ENCODE measurements at regions not wholly inside any gene's neighbourhood (a gene's known extent, or its start where the extent isn't known, plus 50 kb on each side); places are given as distances from the start of the nearest gene placed in this dataset.

DNA sequence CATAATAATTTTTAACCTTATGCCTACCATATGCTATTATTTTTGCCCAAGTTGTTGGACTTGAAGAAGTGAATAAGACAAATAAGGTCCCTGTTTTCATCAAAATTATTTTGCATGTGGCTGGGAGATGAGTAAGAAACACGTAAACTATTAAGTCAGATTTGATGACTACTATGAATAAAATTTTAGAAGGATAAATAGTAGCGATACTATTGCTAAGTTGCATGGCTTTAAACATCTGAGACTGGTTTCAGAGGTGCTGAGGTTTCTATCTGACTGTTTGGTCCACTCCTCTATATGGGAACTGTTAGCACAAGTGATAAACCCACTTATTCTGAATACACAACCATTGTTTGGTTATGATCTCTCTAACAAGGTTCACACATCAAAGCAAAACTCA lies 674.3 kb upstream of the MDGA2 start:
- no peak overlapping the region for H3K4me2 ChIP-seq (replicated peaks; ENCODE audit: low read depth, low read length, poor library complexity, severe bottlenecking)
- ChIA-PET CTCF (no interaction called here), POLR2A (no interaction called here)
- H4K20me1 ChIP-seq (ENCODE audit: control insufficient read depth, insufficient read depth, low read length, poor library complexity, severe bottlenecking) = no peaks in the 10 kb centered on the region
- H3K4me3 Mint-ChIP-seq = no peak overlapping the region
- H3K27ac ChIP-seq (ENCODE audit: low read length in 2 of 2) = no peak overlapping the region
- no peaks in the 10 kb centered on the region for H3K27me3 ChIP-seq (replicated peaks in 1 of 4; ENCODE audit: control extremely low read depth in 1 of 4, control insufficient read depth in 3 of 4, insufficient read depth in 4 of 4, low read length in 3 of 4)
- H3K27ac Mint-ChIP-seq = no peak overlapping the region
- no peak for DNase-seq
- no CpG with 5 or more reads among the region's 2 CpGs for WGBS (ENCODE audit: insufficient coverage)
- H3K9ac ChIP-seq (ENCODE audit: low read length) = no peak overlapping the region
- no peak overlapping the region for H3K4me3 ChIP-seq (ENCODE audit: control extremely low read depth in 1 of 5, extremely low read depth in 1 of 5, insufficient read depth in 1 of 5, low read depth in 2 of 5, low read length in 4 of 5)
- H3K9me3 ChIP-seq (ENCODE audit: control extremely low read depth in 1 of 3, control insufficient read depth in 2 of 3, insufficient read depth in 1 of 3, low read length in 2 of 3) = no peaks in the 10 kb centered on the region
- no peaks in the 10 kb centered on the region for H3K79me2 ChIP-seq (ENCODE audit: control insufficient read depth, insufficient read depth, low read length)
- no peaks in the 10 kb centered on the region for H3K27me3 Mint-ChIP-seq
- no peaks in the 10 kb centered on the region for H3K4me1 Mint-ChIP-seq
- no peaks in the 10 kb centered on the region for H3K9me3 Mint-ChIP-seq (ENCODE audit: insufficient read depth)
- no peak for TF ChIP-seq CTCF (IDR thresholded peaks at IDR 0.05)
- no peak for TF ChIP-seq EZH2 (IDR thresholded peaks at IDR 0.05; ENCODE audit: borderline replicate concordance, insufficient read depth, low read depth, low read length, poor library complexity, severe bottlenecking)
- no peak for ATAC-seq (ENCODE audit: low read depth)
- no peak overlapping the region for H2AFZ ChIP-seq (ENCODE audit: insufficient read depth, low read depth, low read length, poor library complexity, severe bottlenecking)
- intact Hi-C loops (cut with micrococcal nuclease) = no loop called here
- no peaks in the 10 kb centered on the region for H3K36me3 ChIP-seq (replicated peaks in 1 of 2; ENCODE audit: control extremely low read depth in 1 of 2, control insufficient read depth in 1 of 2, extremely low read depth in 1 of 2, insufficient read depth in 2 of 2, low read length in 1 of 2)
- H3K4me1 ChIP-seq (ENCODE audit: control insufficient read depth in 2 of 2, insufficient read depth in 2 of 2, low read length in 2 of 2) = no peaks in the 10 kb centered on the region

DNA sequence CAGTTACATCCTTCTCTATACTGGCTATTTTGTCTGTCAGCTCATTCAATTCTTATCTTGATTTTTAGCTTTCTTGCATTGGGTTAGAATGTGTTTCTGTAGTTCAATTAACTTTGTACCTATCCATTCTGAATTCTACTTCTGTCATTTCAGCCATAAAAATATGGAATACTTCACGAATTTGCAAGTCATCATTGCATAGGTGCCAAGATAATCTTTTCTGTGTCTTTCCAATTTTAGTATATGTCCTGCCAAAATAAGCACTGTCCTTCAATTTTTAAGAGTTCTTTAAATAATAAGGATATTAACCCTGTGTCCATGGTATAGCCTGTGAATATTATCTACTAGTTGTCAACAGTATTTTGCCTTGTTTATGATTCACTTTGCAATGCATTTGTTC lies 665.7 kb upstream of the MDGA2 start:
- Histone ChIP-seq H4K20me1 (ENCODE audit: control insufficient read depth, insufficient read depth, low read length, poor library complexity, severe bottlenecking) (no peaks in the 10 kb centered on the region), H3K4me2 (replicated peaks; ENCODE audit: low read depth, low read length, poor library complexity, severe bottlenecking) (no peak overlapping the region), H3K4me1 (ENCODE audit: control insufficient read depth in 2 of 2, insufficient read depth in 2 of 2, low read length in 2 of 2) (no peaks in the 10 kb centered on the region), H3K9me3 (ENCODE audit: control extremely low read depth in 1 of 3, control insufficient read depth in 2 of 3, insufficient read depth in 1 of 3, low read length in 2 of 3) (peaks cover 0 to 3% (median 0%) of the 10 kb centered on the region in 3 donors), H3K27ac (ENCODE audit: low read length in 2 of 2) (no peak overlapping the region), H3K9ac (ENCODE audit: low read length) (no peak overlapping the region), H3K27me3 (replicated peaks in 1 of 4; ENCODE audit: control extremely low read depth in 1 of 4, control insufficient read depth in 3 of 4, insufficient read depth in 4 of 4, low read length in 3 of 4) (no peaks in the 10 kb centered on the region), H2AFZ (ENCODE audit: insufficient read depth, low read depth, low read length, poor library complexity, severe bottlenecking) (no peak overlapping the region), H3K36me3 (replicated peaks in 1 of 2; ENCODE audit: control extremely low read depth in 1 of 2, control insufficient read depth in 1 of 2, extremely low read depth in 1 of 2, insufficient read depth in 2 of 2, low read length in 1 of 2) (no peaks in the 10 kb centered on the region), H3K4me3 (ENCODE audit: control extremely low read depth in 1 of 5, extremely low read depth in 1 of 5, insufficient read depth in 1 of 5, low read depth in 2 of 5, low read length in 4 of 5) (no peak overlapping the region), H3K79me2 (ENCODE audit: control insufficient read depth, insufficient read depth, low read length) (no peaks in the 10 kb centered on the region)
- intact Hi-C loops (cut with micrococcal nuclease) = no loop called here
- no peak overlapping the region for H3K4me3 Mint-ChIP-seq
- no peaks in the 10 kb centered on the region for H3K27me3 Mint-ChIP-seq
- POLR2A ChIA-PET = no interaction called here
- H3K9me3 Mint-ChIP-seq (ENCODE audit: insufficient read depth) = peaks cover 1% of the 10 kb centered on the region
- no peak for TF ChIP-seq CTCF (IDR thresholded peaks at IDR 0.05)
- TF ChIP-seq EZH2 (IDR thresholded peaks at IDR 0.05; ENCODE audit: borderline replicate concordance, insufficient read depth, low read depth, low read length, poor library complexity, severe bottlenecking) = no peak
- H3K27ac Mint-ChIP-seq = no peak overlapping the region
- ATAC-seq (ENCODE audit: low read depth) (no peak), DNase-seq (no peak)
- CTCF ChIA-PET = no interaction called here
- H3K4me1 Mint-ChIP-seq = no peaks in the 10 kb centered on the region
- WGBS (ENCODE audit: insufficient coverage) = no CpG with 5 or more reads among the region's 1 CpG
